ENCODE measurements at regions not wholly inside any gene's neighbourhood (a gene's known extent, or its start where the extent isn't known, plus 50 kb on each side); places are given as distances from the start of the nearest gene placed in this dataset.

DNA sequence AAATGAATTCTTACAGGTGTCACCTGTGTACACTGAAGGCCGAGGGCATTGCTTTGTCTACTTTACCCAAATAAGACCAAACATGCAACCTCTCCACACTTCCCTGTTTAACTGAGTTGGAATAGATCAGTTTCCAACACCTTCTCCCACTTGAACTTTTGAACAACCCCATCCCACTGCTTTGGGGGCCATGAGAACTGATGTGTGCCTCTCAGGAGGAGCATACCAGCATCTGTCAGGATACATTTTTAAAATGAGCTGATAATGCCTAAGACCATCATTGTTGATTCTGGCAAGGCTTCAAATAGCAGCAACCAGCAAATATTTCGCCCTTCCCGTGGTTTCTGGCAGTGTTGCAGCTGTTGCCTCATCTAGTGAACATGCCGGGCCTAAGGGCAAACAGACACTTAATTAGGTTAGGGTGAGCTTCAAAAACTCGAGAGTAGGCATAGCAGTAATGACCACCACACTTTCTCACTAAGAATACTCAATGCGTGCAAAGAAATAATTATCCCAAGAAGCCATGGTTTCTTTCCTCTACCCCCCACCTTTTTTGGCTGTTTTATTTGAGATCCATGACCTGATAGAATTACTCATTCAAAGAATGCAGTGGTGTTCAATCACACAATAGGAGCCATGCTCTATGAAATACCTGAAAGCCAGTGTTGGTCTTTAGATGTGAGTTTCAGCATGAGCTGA is 63.7 kb downstream of the MAP10 start:
- TF ChIP-seq CTCF (conservative IDR thresholded peaks at IDR 0.05; ENCODE audit: low read length) (no peak), EZH2phosphoT487 (IDR thresholded peaks at IDR 0.05; ENCODE audit: borderline replicate concordance, low read depth, low read length) (no peak)

All from OCI-LY7 (cell line).